ENCODE measurements at regions not wholly inside any gene's neighbourhood (a gene's known extent, or its start where the extent isn't known, plus 50 kb on each side); places are given as distances from the start of the nearest gene placed in this dataset.

DNA sequence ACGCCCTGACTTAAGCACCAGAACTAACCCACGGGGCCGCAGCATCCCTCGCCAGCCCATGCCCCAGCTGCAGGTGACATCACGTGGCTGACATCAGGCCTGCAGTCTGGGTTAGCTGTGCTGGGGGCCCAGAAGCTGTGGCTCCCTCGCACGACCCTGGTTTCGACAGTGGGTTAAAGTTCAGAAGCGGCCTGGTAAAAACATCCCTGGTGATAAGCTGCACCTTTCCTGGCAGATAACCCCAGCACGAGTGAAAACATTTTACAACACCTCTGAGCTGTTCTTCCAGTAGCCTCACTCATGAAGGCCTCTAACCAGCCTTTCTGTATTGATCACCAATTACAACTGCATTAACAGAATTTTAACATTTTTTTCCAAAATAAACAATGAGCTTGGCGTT, 136.4 kb upstream of the RREB1 start:
- no peak overlapping the region for H2AFZ ChIP-seq (ENCODE audit: low read length)
- Mint-ChIP-seq H3K36me3 (ENCODE audit: insufficient read depth in 1 of 3, low read depth in 3 of 3) (no peaks in the 10 kb centered on the region), H3K9me3 (no peaks in the 10 kb centered on the region), H3K4me1 (peaks cover 18% of the 10 kb centered on the region in 2 experiments), H3K27ac (no peak overlapping the region), H3K27me3 (ENCODE audit: low read depth) (no peaks in the 10 kb centered on the region), H3K4me3 (no peak overlapping the region)
- no peaks in the 10 kb centered on the region for H3K23me2 ChIP-seq (ENCODE audit: insufficient read length, low read depth, low read length, poor library complexity, severe bottlenecking)
- no peak for TF ChIP-seq CTCF (conservative IDR thresholded peaks at IDR 0.05)
- H2BK15ac ChIP-seq (ENCODE audit: low read depth, low read length), result no peak overlapping the region
- DNase-seq, result no peak
- no peak overlapping the region for H4K91ac ChIP-seq (ENCODE audit: insufficient read length, low read depth, low read length)
- H3K9me3 ChIP-seq (ENCODE audit: control insufficient read depth, low read depth, low read length), result no peaks in the 10 kb centered on the region
- H2BK20ac ChIP-seq (ENCODE audit: low read depth, low read length, poor library complexity, severe bottlenecking), result no peak overlapping the region
- no peaks in the 10 kb centered on the region for H3K79me2 ChIP-seq (ENCODE audit: insufficient read depth, low read length)
- H4K8ac ChIP-seq (replicated peaks; ENCODE audit: insufficient read length, low read depth, low read length), result no peak overlapping the region
- H3K23ac ChIP-seq (ENCODE audit: insufficient read length, low read depth, low read length), result no peak overlapping the region
- no peak overlapping the region for H3K4me2 ChIP-seq (ENCODE audit: insufficient read depth, insufficient read length, low read length)
- WGBS (ENCODE audit: extremely low coverage, insufficient read length, low lambda C conversion rate), result no CpG with 5 or more reads among the region's 11 CpGs
- no peaks in the 10 kb centered on the region for H3K79me1 ChIP-seq (ENCODE audit: insufficient read depth, low read depth, low read length, poor library complexity, severe bottlenecking)
- H3T11ph ChIP-seq (ENCODE audit: low read length), result no peak overlapping the region
- H3K56ac ChIP-seq (ENCODE audit: insufficient read length, low read depth, low read length), result no peak overlapping the region
- H3K4ac ChIP-seq (ENCODE audit: low read depth, low read length), result no peak overlapping the region
- H2BK12ac ChIP-seq (ENCODE audit: insufficient read length, low read depth, low read length), result no peak overlapping the region
- H2BK5ac ChIP-seq (ENCODE audit: insufficient read length, low read length), result no peak overlapping the region
- no peaks in the 10 kb centered on the region for H3K4me1 ChIP-seq (ENCODE audit: insufficient read depth, low read length)
- H4K5ac ChIP-seq (ENCODE audit: insufficient read length, low read depth, low read length), result no peak overlapping the region
- H2BK120ac ChIP-seq (ENCODE audit: low read depth, low read length, poor library complexity, severe bottlenecking), result no peak overlapping the region
- no peak overlapping the region; the same call in 1 of the 2 replicates for H3K14ac ChIP-seq (ENCODE audit: insufficient read depth, low read length)
- no peak overlapping the region for H3K27ac ChIP-seq (ENCODE audit: insufficient read length, low read depth, low read length)
- no peak overlapping the region for H3K9ac ChIP-seq (ENCODE audit: extremely low read depth, insufficient read length, low read length)
- H3K18ac ChIP-seq (ENCODE audit: insufficient read length, low read depth, low read length), result no peak overlapping the region
- H3K27me3 ChIP-seq (ENCODE audit: insufficient read depth, low read length), result no peaks in the 10 kb centered on the region
- no peak overlapping the region for H2AK5ac ChIP-seq (ENCODE audit: insufficient read length, low read length)
- no peaks in the 10 kb centered on the region for H4K20me1 ChIP-seq (ENCODE audit: control insufficient read depth, insufficient read depth, insufficient read length)
